ENCODE measurements at regions not wholly inside any gene's neighbourhood (a gene's known extent, or its start where the extent isn't known, plus 50 kb on each side); places are given as distances from the start of the nearest gene placed in this dataset.

DNA sequence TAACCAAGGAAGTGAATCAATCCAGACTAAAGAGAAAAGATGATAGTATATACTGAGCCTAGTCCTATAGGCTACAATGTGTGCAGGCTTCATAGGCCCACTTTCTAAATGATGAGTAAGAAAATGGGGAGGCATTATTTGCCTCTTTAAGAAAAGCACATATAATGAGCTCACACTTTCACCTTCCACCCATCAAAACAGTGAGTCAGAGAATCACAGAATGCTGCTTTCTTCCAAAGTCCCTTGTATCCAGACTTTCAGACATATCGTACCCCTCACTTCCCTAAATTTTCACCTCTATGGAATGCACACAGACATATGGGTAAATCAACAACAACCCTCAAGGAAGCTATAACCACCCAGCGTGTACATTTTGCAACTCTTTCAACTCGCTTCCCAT lies 286.4 kb upstream of the PRKD1 start:
- Histone ChIP-seq H3K36me3 (ENCODE audit: control insufficient read depth in 2 of 2, insufficient read depth in 2 of 2, low read length in 1 of 2) (no peaks in the 10 kb centered on the region), H3K9me3 (replicated peaks; ENCODE audit: control insufficient read depth, insufficient read depth, low read length) (no peaks in the 10 kb centered on the region), H3K79me2 (ENCODE audit: control insufficient read depth, insufficient read depth, low read length) (no peaks in the 10 kb centered on the region), H4K20me1 (ENCODE audit: control insufficient read depth, insufficient read depth) (no peaks in the 10 kb centered on the region), H3K27me3 (replicated peaks in 1 of 2; ENCODE audit: control insufficient read depth in 2 of 2, insufficient read depth in 2 of 2, low read length in 1 of 2) (no peaks in the 10 kb centered on the region), H2AFZ (ENCODE audit: control insufficient read depth, low read depth, low read length) (no peak overlapping the region), H3K4me2 (ENCODE audit: control insufficient read depth, insufficient read depth) (no peak overlapping the region), H3K27ac (ENCODE audit: control insufficient read depth, insufficient read depth) (no peak overlapping the region), H3K9ac (ENCODE audit: control insufficient read depth, insufficient read depth, low read length) (no peak overlapping the region), H3K4me1 (ENCODE audit: control insufficient read depth, insufficient read depth, low read length) (no peaks in the 10 kb centered on the region), H3K4me3 (no peak overlapping the region)
- ChIA-PET RAD21 (ENCODE audit: unreplicated experiment) (interaction anchor here (1.4 to 1.9 kb wide), 2 partner anchors 229 to 665 kb away, joined by 7 to 12 read pairs; no protein-coding TSS in a partner anchor), SMC1A (ENCODE audit: uncharacterized antibody, unreplicated experiment) (interaction anchor here (0.5 to 2.9 kb wide), 6 partner anchors 9 to 1458 kb away, joined by 3 to 10 read pairs (median 4); no protein-coding TSS in a partner anchor), CTCF (interaction anchor here (0.5 to 1.6 kb wide), 18 partner anchors 8 to 1463 kb away, joined by 3 to 15 read pairs (median 4); no protein-coding TSS in a partner anchor), POLR2A (no interaction called here)
- DNase-seq (ENCODE audit: low read depth, low spot score) (no peak), FAIRE-seq (no peak), ATAC-seq (no peak)
- intact Hi-C loops (cut with micrococcal nuclease; ENCODE audit: unreplicated experiment): loop anchor here (1.0 to 10.0 kb wide), 3 partner anchors 231 to 1462 kb away; no protein-coding TSS in a partner anchor
- no TSS peak for BruUV-seq (replicated peaks)
- WGBS (ENCODE audit: insufficient coverage, insufficient replicate concordance, low lambda C conversion rate, missing lambda C conversion rate): 28% methylated on average over 3 of the region's 3 CpGs
- in situ Hi-C loops (cut with MboI): no loop called here
- no peak for TF ChIP-seq ATF7 (IDR thresholded peaks at IDR 0.05; ENCODE audit: low read depth)
- no peak for TF ChIP-seq NR2F1 (conservative IDR thresholded peaks at IDR 0.05)
- no peak for TF ChIP-seq BHLHE40 (IDR thresholded peaks at IDR 0.05; ENCODE audit: borderline replicate concordance in 1 of 2, low read depth in 2 of 2, low read length in 1 of 2)
- TF ChIP-seq, protein P1, sequence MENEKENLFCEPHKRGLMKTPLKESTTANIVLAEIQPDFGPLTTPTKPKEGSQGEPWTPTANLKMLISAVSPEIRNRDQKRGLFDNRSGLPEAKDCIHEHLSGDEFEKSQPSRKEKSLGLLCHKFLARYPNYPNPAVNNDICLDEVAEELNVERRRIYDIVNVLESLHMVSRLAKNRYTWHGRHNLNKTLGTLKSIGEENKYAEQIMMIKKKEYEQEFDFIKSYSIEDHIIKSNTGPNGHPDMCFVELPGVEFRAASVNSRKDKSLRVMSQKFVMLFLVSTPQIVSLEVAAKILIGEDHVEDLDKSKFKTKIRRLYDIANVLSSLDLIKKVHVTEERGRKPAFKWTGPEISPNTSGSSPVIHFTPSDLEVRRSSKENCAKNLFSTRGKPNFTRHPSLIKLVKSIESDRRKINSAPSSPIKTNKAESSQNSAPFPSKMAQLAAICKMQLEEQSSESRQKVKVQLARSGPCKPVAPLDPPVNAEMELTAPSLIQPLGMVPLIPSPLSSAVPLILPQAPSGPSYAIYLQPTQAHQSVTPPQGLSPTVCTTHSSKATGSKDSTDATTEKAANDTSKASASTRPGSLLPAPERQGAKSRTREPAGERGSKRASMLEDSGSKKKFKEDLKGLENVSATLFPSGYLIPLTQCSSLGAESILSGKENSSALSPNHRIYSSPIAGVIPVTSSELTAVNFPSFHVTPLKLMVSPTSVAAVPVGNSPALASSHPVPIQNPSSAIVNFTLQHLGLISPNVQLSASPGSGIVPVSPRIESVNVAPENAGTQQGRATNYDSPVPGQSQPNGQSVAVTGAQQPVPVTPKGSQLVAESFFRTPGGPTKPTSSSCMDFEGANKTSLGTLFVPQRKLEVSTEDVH (IDR thresholded peaks at IDR 0.05; ENCODE audit: low read depth, partially characterized antibody): no peak
- no peak for TF ChIP-seq MTA3 (IDR thresholded peaks at IDR 0.05; ENCODE audit: borderline replicate concordance, low read length)
- TF ChIP-seq PAX5 (IDR thresholded peaks at IDR 0.05; ENCODE audit: borderline replicate concordance, low read depth, low read length): no peak
- TF ChIP-seq, protein P2, sequence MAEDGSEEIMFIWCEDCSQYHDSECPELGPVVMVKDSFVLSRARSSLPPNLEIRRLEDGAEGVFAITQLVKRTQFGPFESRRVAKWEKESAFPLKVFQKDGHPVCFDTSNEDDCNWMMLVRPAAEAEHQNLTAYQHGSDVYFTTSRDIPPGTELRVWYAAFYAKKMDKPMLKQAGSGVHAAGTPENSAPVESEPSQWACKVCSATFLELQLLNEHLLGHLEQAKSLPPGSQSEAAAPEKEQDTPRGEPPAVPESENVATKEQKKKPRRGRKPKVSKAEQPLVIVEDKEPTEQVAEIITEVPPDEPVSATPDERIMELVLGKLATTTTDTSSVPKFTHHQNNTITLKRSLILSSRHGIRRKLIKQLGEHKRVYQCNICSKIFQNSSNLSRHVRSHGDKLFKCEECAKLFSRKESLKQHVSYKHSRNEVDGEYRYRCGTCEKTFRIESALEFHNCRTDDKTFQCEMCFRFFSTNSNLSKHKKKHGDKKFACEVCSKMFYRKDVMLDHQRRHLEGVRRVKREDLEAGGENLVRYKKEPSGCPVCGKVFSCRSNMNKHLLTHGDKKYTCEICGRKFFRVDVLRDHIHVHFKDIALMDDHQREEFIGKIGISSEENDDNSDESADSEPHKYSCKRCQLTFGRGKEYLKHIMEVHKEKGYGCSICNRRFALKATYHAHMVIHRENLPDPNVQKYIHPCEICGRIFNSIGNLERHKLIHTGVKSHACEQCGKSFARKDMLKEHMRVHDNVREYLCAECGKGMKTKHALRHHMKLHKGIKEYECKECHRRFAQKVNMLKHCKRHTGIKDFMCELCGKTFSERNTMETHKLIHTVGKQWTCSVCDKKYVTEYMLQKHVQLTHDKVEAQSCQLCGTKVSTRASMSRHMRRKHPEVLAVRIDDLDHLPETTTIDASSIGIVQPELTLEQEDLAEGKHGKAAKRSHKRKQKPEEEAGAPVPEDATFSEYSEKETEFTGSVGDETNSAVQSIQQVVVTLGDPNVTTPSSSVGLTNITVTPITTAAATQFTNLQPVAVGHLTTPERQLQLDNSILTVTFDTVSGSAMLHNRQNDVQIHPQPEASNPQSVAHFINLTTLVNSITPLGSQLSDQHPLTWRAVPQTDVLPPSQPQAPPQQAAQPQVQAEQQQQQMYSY (CRISPR knock-in tag; IDR thresholded peaks at IDR 0.05): no peak
- TF ChIP-seq EGR1 (IDR thresholded peaks at IDR 0.05; ENCODE audit: borderline replicate concordance in 1 of 2, low read depth in 2 of 2, low read length in 2 of 2): no peak
- TF ChIP-seq ESRRA (IDR thresholded peaks at IDR 0.05; ENCODE audit: low read length): no peak
- no peak for TF ChIP-seq RELA (IDR thresholded peaks at IDR 0.05; ENCODE audit: borderline replicate concordance, partially characterized antibody)
- TF ChIP-seq KLF5 (IDR thresholded peaks at IDR 0.05; ENCODE audit: partially characterized antibody): no peak
- no peak for TF ChIP-seq JUNB (IDR thresholded peaks at IDR 0.05)
- no peak for TF ChIP-seq MEF2B (IDR thresholded peaks at IDR 0.05; ENCODE audit: partially characterized antibody, poor library complexity, severe bottlenecking)
- TF ChIP-seq, protein P3, sequence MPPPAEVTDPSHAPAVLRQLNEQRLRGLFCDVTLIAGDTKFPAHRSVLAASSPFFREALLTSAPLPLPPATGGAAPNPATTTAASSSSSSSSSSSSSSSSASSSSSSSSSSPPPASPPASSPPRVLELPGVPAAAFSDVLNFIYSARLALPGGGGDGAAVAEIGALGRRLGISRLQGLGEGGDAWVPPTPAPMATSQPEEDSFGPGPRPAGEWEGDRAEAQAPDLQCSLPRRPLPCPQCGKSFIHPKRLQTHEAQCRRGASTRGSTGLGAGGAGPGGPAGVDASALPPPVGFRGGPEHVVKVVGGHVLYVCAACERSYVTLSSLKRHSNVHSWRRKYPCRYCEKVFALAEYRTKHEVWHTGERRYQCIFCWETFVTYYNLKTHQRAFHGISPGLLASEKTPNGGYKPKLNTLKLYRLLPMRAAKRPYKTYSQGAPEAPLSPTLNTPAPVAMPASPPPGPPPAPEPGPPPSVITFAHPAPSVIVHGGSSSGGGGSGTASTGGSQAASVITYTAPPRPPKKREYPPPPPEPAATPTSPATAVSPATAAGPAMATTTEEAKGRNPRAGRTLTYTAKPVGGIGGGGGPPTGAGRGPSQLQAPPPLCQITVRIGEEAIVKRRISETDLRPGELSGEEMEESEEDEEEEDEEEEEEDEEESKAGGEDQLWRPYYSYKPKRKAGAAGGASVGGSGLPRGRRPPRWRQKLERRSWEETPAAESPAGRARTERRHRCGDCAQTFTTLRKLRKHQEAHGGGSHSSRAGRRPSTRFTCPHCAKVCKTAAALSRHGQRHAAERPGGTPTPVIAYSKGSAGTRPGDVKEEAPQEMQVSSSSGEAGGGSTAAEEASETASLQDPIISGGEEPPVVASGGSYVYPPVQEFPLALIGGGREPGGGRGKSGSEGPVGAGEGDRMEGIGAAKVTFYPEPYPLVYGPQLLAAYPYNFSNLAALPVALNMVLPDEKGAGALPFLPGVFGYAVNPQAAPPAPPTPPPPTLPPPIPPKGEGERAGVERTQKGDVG (CRISPR knock-in tag; IDR thresholded peaks at IDR 0.05): no peak
- no peak for TF ChIP-seq NR2C2 (IDR thresholded peaks at IDR 0.05; ENCODE audit: borderline replicate concordance, control insufficient read depth, insufficient read length, low read depth)

Measured in GM12878 (cell line).